CD14-positive monocyte (primary cell): ENCODE measurements at regions not wholly inside any gene's neighbourhood (a gene's known extent, or its start where the extent isn't known, plus 50 kb on each side); places are given as distances from the start of the nearest gene placed in this dataset.

Experiments
- DNase-seq, 3 donors: peaks; one replicate each; pipeline ENCODE4 v3.0.0-alpha.2; 2011 to 2022
- H2AFZ ChIP-seq: 2 replicates; pipeline ENCODE4 v1.6.0; 2012; ENCODE audit warnings: mild to moderate bottlenecking, low read depth, low read length, inconsistent platforms; ENCODE audit not compliant: insufficient read depth, poor library complexity, severe bottlenecking
- H3K27ac ChIP-seq, 2 donors: 1 replicate in 1 of 2; 2 replicates in 1 of 2; pipeline ENCODE4 v1.5.1; 2012 to 2013; ENCODE audit warnings: low read length in 2 of 2, control low read depth in 1 of 2, inconsistent platforms in 1 of 2, low read depth in 1 of 2, mild to moderate bottlenecking in 1 of 2
- H3K27me3 ChIP-seq, 2 donors: one replicate each; pipeline versions ENCODE4 v1.6.0 to v1.6.1; 2011 to 2013; ENCODE audit warnings: low read length in 2 of 2; ENCODE audit not compliant: control insufficient read depth in 2 of 2, insufficient read depth in 2 of 2
- H3K36me3 ChIP-seq, 2 donors: replicated peaks in 1 of 2; 1 replicate in 1 of 2; 2 replicates in 1 of 2; pipeline versions ENCODE4 v1.5.1 to v1.6.1; 2012 to 2013; ENCODE audit warnings: low read length in 2 of 2, control low read depth in 1 of 2, inconsistent platforms in 1 of 2, mild to moderate bottlenecking in 1 of 2; ENCODE audit not compliant: insufficient read depth in 2 of 2, control insufficient read depth in 1 of 2
- H3K4me1 ChIP-seq, 2 donors: 1 replicate in 1 of 2; 2 replicates in 1 of 2; pipeline versions ENCODE4 v1.5.1 to v1.6.1; 2012 to 2013; ENCODE audit warnings: low read length in 2 of 2, control low read depth in 1 of 2, inconsistent platforms in 1 of 2, mild to moderate bottlenecking in 1 of 2, moderate library complexity in 1 of 2; ENCODE audit not compliant: insufficient read depth in 2 of 2, control insufficient read depth in 1 of 2
- H3K4me2 ChIP-seq: replicated peaks from 2 replicates; pipeline ENCODE3; 2012; ENCODE audit warnings: low read length, moderate library complexity, mild to moderate bottlenecking; ENCODE audit not compliant: poor library complexity, severe bottlenecking; ENCODE audit errors: extremely low read depth
- H3K4me3 ChIP-seq, 3 experiments: fragments of 200-600 bp in 1 of 3; sonication (generic) in 1 of 3; replicated peaks in 1 of 3; 1 replicate in 2 of 3; 2 replicates in 1 of 3; pipeline ENCODE4 v1.5.1; 2011 to 2013; ENCODE audit warnings: low read length in 3 of 3, mild to moderate bottlenecking in 3 of 3, control low read depth in 2 of 3, low read depth in 2 of 3, inconsistent platforms in 1 of 3, moderate library complexity in 1 of 3
- H3K79me2 ChIP-seq: 2 replicates; pipeline ENCODE4 v1.6.0; 2012; ENCODE audit warnings: mild to moderate bottlenecking, control low read depth, inconsistent platforms, low read length, moderate library complexity; ENCODE audit not compliant: insufficient read depth
- H3K9ac ChIP-seq: 2 replicates; pipeline ENCODE4 v1.6.0; 2017; ENCODE audit warnings: low read length, mild to moderate bottlenecking; ENCODE audit not compliant: insufficient read depth, poor library complexity, severe bottlenecking
- H3K9me3 ChIP-seq, 2 donors: replicated peaks in 1 of 2; 1 replicate in 1 of 2; 2 replicates in 1 of 2; pipeline versions ENCODE4 v1.5.1 to v1.6.1; 2012 to 2013; ENCODE audit warnings: low read length in 2 of 2, control low read depth in 1 of 2; ENCODE audit not compliant: control insufficient read depth in 1 of 2, insufficient read depth in 1 of 2
- H4K20me1 ChIP-seq: 2 replicates; pipeline ENCODE4 v1.6.0; 2012; ENCODE audit warnings: mild to moderate bottlenecking, low read length, control low read depth, moderate library complexity; ENCODE audit not compliant: insufficient read depth
- H3K27ac Mint-ChIP-seq, 7 donors: one replicate each; pipeline ENCODE4 v1.8.0; 2020; ENCODE audit warnings: mild to moderate bottlenecking in 7 of 7, mixed read lengths in 7 of 7, moderate library complexity in 6 of 7, inconsistent platforms in 2 of 7
- H3K27me3 Mint-ChIP-seq, 3 donors: one replicate each; pipeline ENCODE4 v1.8.0; 2021 to 2022; ENCODE audit warnings: low read depth in 3 of 3, mild to moderate bottlenecking in 3 of 3, mixed read lengths in 3 of 3, moderate library complexity in 3 of 3, inconsistent platforms in 1 of 3
- H3K36me3 Mint-ChIP-seq, 2 donors: one replicate each; pipeline ENCODE4 v1.8.0; 2020; ENCODE audit warnings: mixed read lengths in 2 of 2, inconsistent platforms in 1 of 2, mild to moderate bottlenecking in 1 of 2
- H3K4me1 Mint-ChIP-seq: one replicate; pipeline ENCODE4 v1.8.0; 2020; ENCODE audit warnings: mild to moderate bottlenecking, mixed read lengths
- H3K4me3 Mint-ChIP-seq, 2 donors: one replicate each; pipeline ENCODE4 v1.8.0; 2020; ENCODE audit warnings: mild to moderate bottlenecking in 2 of 2, mixed read lengths in 2 of 2, moderate library complexity in 1 of 2
- H3K9me3 Mint-ChIP-seq, 7 donors: one replicate each; pipeline ENCODE4 v1.8.0; 2020 to 2022; ENCODE audit warnings: mixed read lengths in 7 of 7, mild to moderate bottlenecking in 6 of 7, moderate library complexity in 6 of 7, inconsistent platforms in 2 of 7
- WGBS: methylation state at CpG from one replicate; pipeline ENCODE4 v1.1.5; 2013; ENCODE audit warnings: missing lambda C conversion rate; ENCODE audit not compliant: insufficient coverage; 5-methylcytosine and 5-hydroxymethylcytosine counted together
- intact Hi-C, 2 donors: fragments of 100-400 bp; cut with micrococcal nuclease; formaldehyde crosslinking; loops; one replicate each; pipeline versions ENCODE4 v1.15.0 to v1.15.1; 2023
- TF ChIP-seq, protein P1 (sequence below): fragments of 200-600 bp; IDR thresholded peaks from one replicate; pipeline ENCODE4 v1.8.0; 2022; ENCODE audit warnings: antibody characterized with exemption, mild to moderate bottlenecking

DNA sequence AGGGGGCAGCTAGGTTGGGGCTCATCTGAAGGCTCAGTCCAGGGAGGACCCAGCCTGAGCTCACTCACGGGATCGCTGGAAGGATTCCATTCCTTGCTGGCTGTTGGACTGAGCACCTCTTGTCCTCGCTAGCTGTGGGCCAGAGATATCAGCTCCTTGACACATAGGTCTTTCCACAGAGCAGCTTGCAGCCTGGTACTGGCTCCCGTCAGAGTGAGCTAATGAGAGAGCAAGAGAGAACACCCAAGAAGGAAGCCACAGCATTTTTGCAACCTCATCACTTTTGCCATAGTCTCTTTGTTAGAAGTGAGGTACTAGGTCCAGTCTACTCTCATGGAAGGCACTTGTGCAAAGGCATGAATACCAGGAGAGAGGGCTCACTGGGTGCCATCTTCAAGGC, 179.9 kb downstream of the CDC5L start:
- H3K4me1 Mint-ChIP-seq = peaks cover 52% of the 10 kb centered on the region
- H3K9ac ChIP-seq = no peak overlapping the region
- no peaks in the 10 kb centered on the region for H3K36me3 Mint-ChIP-seq
- H3K27me3 ChIP-seq = no peaks in the 10 kb centered on the region
- H3K79me2 ChIP-seq = no peaks in the 10 kb centered on the region
- DNase-seq = peak in 2 of 3 donors; percentile 13 to 19
- H3K27me3 Mint-ChIP-seq = peaks cover 0 to 2% (median 0%) of the 10 kb centered on the region in 3 donors
- no peak overlapping the region for H3K27ac ChIP-seq
- H3K4me3 Mint-ChIP-seq = no peak overlapping the region
- H3K9me3 ChIP-seq = no peaks in the 10 kb centered on the region
- TF ChIP-seq, protein P1, sequence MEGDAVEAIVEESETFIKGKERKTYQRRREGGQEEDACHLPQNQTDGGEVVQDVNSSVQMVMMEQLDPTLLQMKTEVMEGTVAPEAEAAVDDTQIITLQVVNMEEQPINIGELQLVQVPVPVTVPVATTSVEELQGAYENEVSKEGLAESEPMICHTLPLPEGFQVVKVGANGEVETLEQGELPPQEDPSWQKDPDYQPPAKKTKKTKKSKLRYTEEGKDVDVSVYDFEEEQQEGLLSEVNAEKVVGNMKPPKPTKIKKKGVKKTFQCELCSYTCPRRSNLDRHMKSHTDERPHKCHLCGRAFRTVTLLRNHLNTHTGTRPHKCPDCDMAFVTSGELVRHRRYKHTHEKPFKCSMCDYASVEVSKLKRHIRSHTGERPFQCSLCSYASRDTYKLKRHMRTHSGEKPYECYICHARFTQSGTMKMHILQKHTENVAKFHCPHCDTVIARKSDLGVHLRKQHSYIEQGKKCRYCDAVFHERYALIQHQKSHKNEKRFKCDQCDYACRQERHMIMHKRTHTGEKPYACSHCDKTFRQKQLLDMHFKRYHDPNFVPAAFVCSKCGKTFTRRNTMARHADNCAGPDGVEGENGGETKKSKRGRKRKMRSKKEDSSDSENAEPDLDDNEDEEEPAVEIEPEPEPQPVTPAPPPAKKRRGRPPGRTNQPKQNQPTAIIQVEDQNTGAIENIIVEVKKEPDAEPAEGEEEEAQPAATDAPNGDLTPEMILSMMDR = no peak
- intact Hi-C loops = no loop called here
- H3K27ac Mint-ChIP-seq = peak overlapping the region in 1 of 7 donors; percentile 63
- no peaks in the 10 kb centered on the region for H4K20me1 ChIP-seq
- no peaks in the 10 kb centered on the region for H3K36me3 ChIP-seq
- H2AFZ ChIP-seq = no peak overlapping the region
- H3K4me1 ChIP-seq = peaks cover 32 to 34% of the 10 kb centered on the region in 2 donors
- H3K9me3 Mint-ChIP-seq = no peaks in the 10 kb centered on the region
- no peak overlapping the region for H3K4me2 ChIP-seq
- WGBS = 60% methylated on average over 3 of the region's 4 CpGs
- H3K4me3 ChIP-seq = no peak overlapping the region

DNA sequence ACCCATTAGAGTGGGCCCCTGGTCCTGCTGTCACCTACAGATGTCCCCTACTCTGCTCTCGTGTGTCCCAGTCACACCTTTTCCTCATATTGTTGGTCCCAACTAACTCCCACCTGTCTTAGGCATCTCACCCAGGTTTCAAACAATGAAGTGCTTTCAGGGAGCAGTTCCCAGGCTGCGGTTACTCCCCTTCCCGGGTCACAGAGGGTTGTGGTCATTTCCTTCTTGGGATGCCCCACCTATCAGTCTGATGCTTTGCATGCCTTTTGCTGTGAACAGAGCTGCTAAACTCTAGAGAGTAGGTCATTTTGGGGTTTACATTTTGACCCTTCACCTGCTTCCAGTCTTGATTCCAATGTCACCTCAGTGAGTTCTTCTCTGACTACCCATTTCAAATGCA, 181.6 kb downstream of the CDC5L start:
- WGBS = 88% methylated on average over 1 of the region's 3 CpGs
- H3K27me3 Mint-ChIP-seq = peaks cover 0 to 2% (median 0%) of the 10 kb centered on the region in 3 donors
- no peak overlapping the region for H3K27ac ChIP-seq
- H3K9ac ChIP-seq = no peak overlapping the region
- H3K27me3 ChIP-seq = no peaks in the 10 kb centered on the region
- H3K9me3 Mint-ChIP-seq = peaks cover 0 to 2% (median 0%) of the 10 kb centered on the region in 7 donors
- DNase-seq = no peak
- H2AFZ ChIP-seq = no peak overlapping the region
- H3K4me3 ChIP-seq = no peak overlapping the region
- no peaks in the 10 kb centered on the region for H3K36me3 Mint-ChIP-seq
- no peaks in the 10 kb centered on the region for H3K36me3 ChIP-seq
- no peaks in the 10 kb centered on the region for H3K79me2 ChIP-seq
- intact Hi-C loops = no loop called here
- peaks cover 41% of the 10 kb centered on the region for H3K4me1 Mint-ChIP-seq
- H3K9me3 ChIP-seq = no peaks in the 10 kb centered on the region
- H4K20me1 ChIP-seq = no peaks in the 10 kb centered on the region
- H3K27ac Mint-ChIP-seq = peak overlapping the region in 1 of 7 donors; percentile 1
- no peak overlapping the region for H3K4me2 ChIP-seq
- peaks cover 23 to 26% of the 10 kb centered on the region in 2 donors for H3K4me1 ChIP-seq
- TF ChIP-seq, protein P1 = no peak
- no peak overlapping the region for H3K4me3 Mint-ChIP-seq
